ENCODE measurements at regions not wholly inside any gene's neighbourhood (a gene's known extent, or its start where the extent isn't known, plus 50 kb on each side); places are given as distances from the start of the nearest gene placed in this dataset.

DNA sequence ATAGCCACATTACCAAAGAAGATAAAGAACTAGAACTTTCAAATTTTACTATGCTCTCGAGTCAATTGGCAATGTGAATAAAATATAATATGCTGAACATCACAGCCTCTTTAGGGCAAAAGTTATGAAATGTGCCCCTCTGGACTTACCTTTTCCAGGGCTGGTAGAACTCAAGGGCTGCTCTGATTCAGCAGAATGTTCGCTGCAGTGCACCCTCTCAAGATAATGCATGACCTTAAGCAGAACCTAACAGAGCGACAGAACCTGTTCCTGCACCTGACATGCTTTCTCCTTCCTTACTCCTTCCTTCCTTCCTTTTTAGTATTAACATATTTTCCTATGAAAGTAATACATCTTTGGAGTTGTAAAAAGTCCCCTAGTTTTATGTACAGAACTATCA is 65.4 kb upstream of the STXBP5 start:
- DNase-seq, result no peak

GRCh38 chr6:147141711-147142308 is 62.4 kb upstream of the STXBP5 start:
- no peak for DNase-seq

GRCh38 chr6:147142684-147143245 is 61.5 kb upstream of the STXBP5 start:
- DNase-seq, result no peak

- DNase-seq, result no peak
Observed at GRCh38 chr6:147149092-147149491, 55.1 kb upstream of the STXBP5 start.

DNA sequence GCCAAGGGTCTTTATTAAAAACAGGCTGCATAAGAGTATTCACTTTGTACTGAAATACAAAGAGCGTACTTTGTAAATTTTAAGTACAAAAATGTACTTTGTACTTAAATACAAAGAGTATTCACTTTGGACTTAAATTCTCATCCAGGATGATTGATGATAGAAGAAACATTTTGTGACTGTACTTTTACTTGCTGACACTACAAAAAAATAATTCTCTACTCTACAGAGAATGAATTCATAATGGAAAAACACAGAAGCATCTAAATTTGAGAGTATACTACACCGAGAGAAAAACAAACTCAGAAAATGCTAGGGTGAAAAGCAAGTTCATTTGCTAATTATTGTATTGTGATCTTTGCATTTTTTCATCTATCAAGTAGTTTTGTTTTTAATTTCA is 54.4 kb upstream of the STXBP5 start:
- DNase-seq, result no peak

DNA sequence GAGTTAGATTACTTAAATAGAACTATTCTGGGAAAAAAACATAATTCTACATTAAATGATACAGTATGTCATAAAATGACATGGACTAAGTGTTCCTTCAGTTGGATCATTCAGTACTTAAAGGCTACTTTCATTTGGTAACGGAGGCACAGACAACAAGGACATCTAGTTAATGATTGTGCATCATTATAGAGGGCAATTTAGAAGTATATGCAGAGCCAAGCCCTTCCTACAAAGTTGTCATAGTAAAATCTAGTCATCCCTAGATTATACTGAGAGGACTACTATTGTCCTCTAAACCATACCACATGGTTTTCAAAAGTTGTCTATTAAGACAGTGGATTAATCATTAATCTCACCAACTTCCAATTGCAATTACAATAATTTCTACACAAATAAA is 53.9 kb upstream of the STXBP5 start:
- no peak for DNase-seq

All from midbrain (tissue), 1 donor.